ENCODE measurements at regions not wholly inside any gene's neighbourhood (a gene's known extent, or its start where the extent isn't known, plus 50 kb on each side); places are given as distances from the start of the nearest gene placed in this dataset.

- TF ChIP-seq CTCF (conservative IDR thresholded peaks at IDR 0.05) = no peak
- TF ChIP-seq EZH2 (IDR thresholded peaks at IDR 0.05; ENCODE audit: low read depth) = no peak
These were observed 657.6 kb downstream of the UQCRFS1 start for GRCh38 chr19:28555317-28555716.

Data from PC-9 (cell line).